Smooth muscle cell (in vitro differentiated cells): ENCODE measurements at regions not wholly inside any gene's neighbourhood (a gene's known extent, or its start where the extent isn't known, plus 50 kb on each side); places are given as distances from the start of the nearest gene placed in this dataset.

Experiments used
- DNase-seq: peaks from one replicate; lab custom pipeline; 2025; ENCODE audit not compliant: unreplicated experiment; lab: John Stamatoyannopoulos, UW
- H2AFZ ChIP-seq: fragments of 200-600 bp; sonication (generic); 2 replicates; pipeline ENCODE4 v1.6.0; 2016; ENCODE audit warnings: antibody characterized with exemption, low read depth, mild to moderate bottlenecking
- H3F3A ChIP-seq: fragments of 200-600 bp; sonication (generic); 2 replicates; pipeline ENCODE4 v1.6.0; 2017; ENCODE audit warnings: antibody characterized with exemption, low read depth
- H3K27ac ChIP-seq: fragments of 200-600 bp; sonication (generic); 2 replicates; pipeline ENCODE4 v1.5.1; 2016; ENCODE audit warnings: low read depth, mild to moderate bottlenecking
- H3K27me3 ChIP-seq: fragments of 200-600 bp; sonication (generic); 2 replicates; pipeline ENCODE4 v1.6.1; 2016; ENCODE audit warnings: low read depth, mild to moderate bottlenecking
- H3K36me3 ChIP-seq: fragments of 200-600 bp; sonication (generic); 2 replicates; pipeline ENCODE4 v1.5.1; 2016; ENCODE audit warnings: low read depth
- H3K4me1 ChIP-seq: fragments of 200-600 bp; sonication (generic); 2 replicates; pipeline ENCODE4 v1.5.1; 2016; ENCODE audit warnings: low read depth
- H3K4me2 ChIP-seq: fragments of 200-600 bp; sonication (generic); 2 replicates; pipeline ENCODE4 v1.6.0; 2016; ENCODE audit warnings: mild to moderate bottlenecking
- H3K4me3 ChIP-seq: fragments of 200-600 bp; sonication (generic); 2 replicates; pipeline ENCODE4 v1.5.1; 2016; ENCODE audit warnings: mild to moderate bottlenecking
- H3K79me2 ChIP-seq: fragments of 200-600 bp; sonication (generic); 2 replicates; pipeline ENCODE4 v1.6.0; 2016; ENCODE audit warnings: low read depth, mild to moderate bottlenecking
- H3K9ac ChIP-seq: fragments of 200-600 bp; sonication (generic); 2 replicates; pipeline ENCODE4 v1.6.0; 2016; ENCODE audit warnings: low read depth
- H3K9me3 ChIP-seq: fragments of 200-600 bp; sonication (generic); replicated peaks from 2 replicates; pipeline ENCODE4 v1.5.1; 2016; ENCODE audit warnings: low read depth
- H4K20me1 ChIP-seq: fragments of 200-600 bp; sonication (generic); 2 replicates; pipeline ENCODE4 v1.6.0; 2016; ENCODE audit warnings: low read depth
- WGBS: methylation state at CpG from one replicate; pipeline ENCODE4 v1.1.7; 2016; ENCODE audit warnings: low lambda C conversion rate; 5-methylcytosine and 5-hydroxymethylcytosine counted together
- TF ChIP-seq, protein P1 (sequence below): fragments of 200-600 bp; sonication (generic); IDR thresholded peaks from 2 replicates; pipeline ENCODE4 v1.5.1; 2017; ENCODE audit warnings: borderline replicate concordance, mild to moderate bottlenecking, antibody characterized with exemption; ENCODE audit not compliant: insufficient read depth, poor library complexity, severe bottlenecking

DNA sequence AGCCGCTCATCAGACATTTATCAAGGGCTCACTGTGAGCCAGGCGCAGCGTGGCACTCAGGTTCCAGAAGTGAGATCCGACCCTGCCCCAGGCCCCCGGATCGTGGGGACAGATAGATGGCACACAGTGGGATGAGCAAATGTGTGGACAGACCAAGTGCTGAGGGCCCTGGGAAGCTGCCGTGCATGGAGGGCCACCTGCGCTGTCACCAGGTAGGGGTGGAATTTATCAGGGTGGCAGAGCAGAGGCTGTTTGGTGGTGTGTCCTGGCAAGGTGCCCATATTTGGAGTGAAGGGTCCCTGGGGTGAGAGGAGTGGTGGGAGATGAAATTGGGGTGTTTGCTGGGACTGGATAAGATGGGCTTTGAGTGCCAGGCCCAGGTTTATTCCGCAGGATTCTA lies 92.8 kb upstream of the HS6ST1 start:
- Histone ChIP-seq H3K4me2 (no peak overlapping the region), H3K4me1 (peaks cover 6% of the 10 kb centered on the region), H3K36me3 (no peaks in the 10 kb centered on the region), H3K4me3 (no peak overlapping the region), H3K27ac (no peak overlapping the region), H3K9me3 (no peaks in the 10 kb centered on the region), H3K79me2 (no peaks in the 10 kb centered on the region), H2AFZ (no peak overlapping the region), H3K27me3 (no peaks in the 10 kb centered on the region), H3F3A (no peaks in the 10 kb centered on the region), H3K9ac (no peak overlapping the region), H4K20me1 (no peaks in the 10 kb centered on the region)
- 98% methylated on average over 9 of the region's 9 CpGs for WGBS
- no peak for DNase-seq
- TF ChIP-seq, protein P1, sequence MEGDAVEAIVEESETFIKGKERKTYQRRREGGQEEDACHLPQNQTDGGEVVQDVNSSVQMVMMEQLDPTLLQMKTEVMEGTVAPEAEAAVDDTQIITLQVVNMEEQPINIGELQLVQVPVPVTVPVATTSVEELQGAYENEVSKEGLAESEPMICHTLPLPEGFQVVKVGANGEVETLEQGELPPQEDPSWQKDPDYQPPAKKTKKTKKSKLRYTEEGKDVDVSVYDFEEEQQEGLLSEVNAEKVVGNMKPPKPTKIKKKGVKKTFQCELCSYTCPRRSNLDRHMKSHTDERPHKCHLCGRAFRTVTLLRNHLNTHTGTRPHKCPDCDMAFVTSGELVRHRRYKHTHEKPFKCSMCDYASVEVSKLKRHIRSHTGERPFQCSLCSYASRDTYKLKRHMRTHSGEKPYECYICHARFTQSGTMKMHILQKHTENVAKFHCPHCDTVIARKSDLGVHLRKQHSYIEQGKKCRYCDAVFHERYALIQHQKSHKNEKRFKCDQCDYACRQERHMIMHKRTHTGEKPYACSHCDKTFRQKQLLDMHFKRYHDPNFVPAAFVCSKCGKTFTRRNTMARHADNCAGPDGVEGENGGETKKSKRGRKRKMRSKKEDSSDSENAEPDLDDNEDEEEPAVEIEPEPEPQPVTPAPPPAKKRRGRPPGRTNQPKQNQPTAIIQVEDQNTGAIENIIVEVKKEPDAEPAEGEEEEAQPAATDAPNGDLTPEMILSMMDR = no peak

DNA sequence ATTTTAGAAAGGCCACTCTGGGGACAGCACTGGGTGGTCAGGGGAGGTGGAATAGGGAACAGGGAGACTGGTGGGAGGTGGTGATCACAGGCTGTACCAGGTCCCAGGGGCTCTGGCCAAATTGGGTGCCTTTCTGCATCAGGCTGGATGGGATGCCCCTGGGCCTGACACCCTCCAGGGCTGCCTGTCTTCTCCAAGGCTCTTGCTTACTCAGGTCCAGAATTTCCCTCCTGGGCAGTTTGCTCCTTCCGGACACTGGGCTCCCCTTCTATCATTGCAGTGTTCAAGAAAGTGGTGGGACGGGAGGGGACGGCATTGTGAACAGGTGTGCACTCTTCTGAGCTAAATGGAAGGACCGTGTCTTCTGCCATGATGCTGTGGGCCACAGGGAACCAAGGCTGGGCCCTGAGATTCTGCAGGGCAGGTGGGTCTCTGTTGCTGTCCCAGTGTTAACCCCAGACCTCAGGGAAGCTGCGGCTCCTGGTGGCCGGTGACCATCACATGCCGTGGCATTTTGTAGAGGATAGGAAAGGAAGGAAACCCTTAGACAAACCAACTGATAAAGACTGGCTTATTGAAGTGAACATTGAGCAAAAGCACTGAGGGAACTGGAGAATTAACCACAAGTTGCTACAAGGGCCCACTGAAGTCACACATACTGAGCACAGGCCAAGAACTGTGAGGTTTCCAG lies 93.7 kb upstream of the HS6ST1 start:
- TF ChIP-seq, protein P1 = no peak
- H3K9me3 ChIP-seq = no peaks in the 10 kb centered on the region
- no peak overlapping the region for H3K9ac ChIP-seq
- no peak overlapping the region for H3K4me2 ChIP-seq
- no peak overlapping the region for H2AFZ ChIP-seq
- H4K20me1 ChIP-seq = no peaks in the 10 kb centered on the region
- DNase-seq = no peak
- no peaks in the 10 kb centered on the region for H3K36me3 ChIP-seq
- H3K27ac ChIP-seq = no peak overlapping the region
- 97% methylated on average over 7 of the region's 7 CpGs for WGBS
- no peaks in the 10 kb centered on the region for H3K79me2 ChIP-seq
- no peaks in the 10 kb centered on the region for H3K27me3 ChIP-seq
- H3K4me3 ChIP-seq = no peak overlapping the region
- peaks cover 6% of the 10 kb centered on the region for H3K4me1 ChIP-seq
- H3F3A ChIP-seq = no peaks in the 10 kb centered on the region

DNA sequence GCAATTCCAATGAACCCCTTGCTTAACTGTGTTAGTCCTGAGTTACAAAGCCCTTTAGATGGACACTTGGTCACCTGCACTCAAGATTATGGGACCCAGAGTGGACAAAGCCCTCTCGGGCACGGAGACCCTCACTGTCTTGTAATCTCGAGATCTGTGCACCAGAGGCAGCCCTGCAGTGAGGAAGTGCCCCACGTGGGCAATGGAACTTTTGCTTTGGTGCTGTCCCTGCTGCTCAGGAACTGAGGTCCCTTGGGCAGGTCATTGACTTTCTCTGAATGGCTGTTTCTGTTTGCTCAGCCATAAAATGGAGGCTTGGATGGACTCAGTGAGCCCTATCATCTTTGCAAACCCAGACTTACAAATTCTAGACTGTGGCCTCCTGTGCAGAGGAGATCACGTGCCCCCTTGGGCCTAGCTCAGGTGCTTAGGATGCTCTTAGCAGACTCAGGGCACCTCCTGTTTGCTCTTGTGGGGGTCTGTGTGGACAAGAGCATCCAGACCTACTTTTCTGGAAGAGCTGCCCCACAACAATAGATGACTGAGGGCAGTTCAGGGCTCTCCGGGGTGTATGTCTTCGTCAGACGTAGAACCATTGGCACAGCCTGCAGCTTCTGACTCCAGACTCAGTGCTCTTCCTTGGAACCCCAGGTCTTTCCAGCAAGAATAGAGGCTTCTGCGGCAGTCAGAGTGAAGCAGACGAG lies 94.5 kb upstream of the HS6ST1 start:
- DNase-seq = no peak
- H3K36me3 ChIP-seq = no peaks in the 10 kb centered on the region
- no peak overlapping the region for H3K27ac ChIP-seq
- no peaks in the 10 kb centered on the region for H3K79me2 ChIP-seq
- no peaks in the 10 kb centered on the region for H4K20me1 ChIP-seq
- H2AFZ ChIP-seq = no peak overlapping the region
- H3K4me1 ChIP-seq = peaks cover 6% of the 10 kb centered on the region
- H3K27me3 ChIP-seq = no peaks in the 10 kb centered on the region
- H3F3A ChIP-seq = no peaks in the 10 kb centered on the region
- no peak overlapping the region for H3K4me2 ChIP-seq
- H3K9me3 ChIP-seq = no peaks in the 10 kb centered on the region
- TF ChIP-seq, protein P1 = no peak
- WGBS = 90% methylated on average over 10 of the region's 10 CpGs
- no peak overlapping the region for H3K9ac ChIP-seq
- H3K4me3 ChIP-seq = no peak overlapping the region
